HEK293 (cell line): ENCODE measurements at regions not wholly inside any gene's neighbourhood (a gene's known extent, or its start where the extent isn't known, plus 50 kb on each side); places are given as distances from the start of the nearest gene placed in this dataset.

Experiments used
- CTCF ChIP-seq: fragments of 450-650 bp; formaldehyde crosslinking; IDR thresholded peaks from 2 replicates; pipeline ENCODE4 v1.5.1; 2016; ENCODE audit warnings: missing biosample characterization, missing genetic modification characterization
- EGR2 ChIP-seq: fragments of 450-650 bp; formaldehyde crosslinking; IDR thresholded peaks from 2 replicates; pipeline ENCODE4 v1.5.1; 2016; ENCODE audit warnings: low read depth, missing biosample characterization, missing genetic modification characterization
- GLI4 ChIP-seq: fragments of 450-650 bp; formaldehyde crosslinking; IDR thresholded peaks from 2 replicates; pipeline ENCODE4 v1.5.1; 2016; ENCODE audit warnings: missing biosample characterization, missing genetic modification characterization
- ZBTB8A ChIP-seq: fragments of 450-650 bp; formaldehyde crosslinking; IDR thresholded peaks from 2 replicates; pipeline ENCODE4 v1.5.1; 2016; ENCODE audit warnings: missing biosample characterization, missing genetic modification characterization
- ZFP69B ChIP-seq: fragments of 450-650 bp; formaldehyde crosslinking; IDR thresholded peaks from 2 replicates; pipeline ENCODE4 v1.5.1; 2016; ENCODE audit warnings: missing biosample characterization, missing genetic modification characterization
- ZNF175 ChIP-seq: fragments of 450-650 bp; formaldehyde crosslinking; IDR thresholded peaks from 2 replicates; pipeline ENCODE4 v1.5.1; 2016; ENCODE audit warnings: missing biosample characterization, missing genetic modification characterization
- ZNF274 ChIP-seq, 2 experiments: fragments of 200-500 bp in 1 of 2; fragments of 450-650 bp in 1 of 2; sonication (Bioruptor generic) in 1 of 2; formaldehyde crosslinking in 1 of 2; IDR thresholded peaks; 2 replicates each; pipeline versions ENCODE4 v1.5.1 to v1.6.1; 2014 to 2016; ENCODE audit warnings: borderline replicate concordance in 1 of 2, inconsistent platforms in 1 of 2, low read length in 1 of 2, missing biosample characterization in 1 of 2, missing genetic modification characterization in 1 of 2
- ZNF792 ChIP-seq: fragments of 450-650 bp; formaldehyde crosslinking; IDR thresholded peaks from 2 replicates; pipeline ENCODE4 v1.5.1; 2016; ENCODE audit warnings: missing biosample characterization, missing genetic modification characterization
- TF ChIP-seq, protein P1 (sequence below): fragments of 450-650 bp; formaldehyde crosslinking; IDR thresholded peaks from 2 replicates; pipeline ENCODE4 v1.5.1; 2016; ENCODE audit warnings: missing biosample characterization, missing genetic modification characterization

DNA sequence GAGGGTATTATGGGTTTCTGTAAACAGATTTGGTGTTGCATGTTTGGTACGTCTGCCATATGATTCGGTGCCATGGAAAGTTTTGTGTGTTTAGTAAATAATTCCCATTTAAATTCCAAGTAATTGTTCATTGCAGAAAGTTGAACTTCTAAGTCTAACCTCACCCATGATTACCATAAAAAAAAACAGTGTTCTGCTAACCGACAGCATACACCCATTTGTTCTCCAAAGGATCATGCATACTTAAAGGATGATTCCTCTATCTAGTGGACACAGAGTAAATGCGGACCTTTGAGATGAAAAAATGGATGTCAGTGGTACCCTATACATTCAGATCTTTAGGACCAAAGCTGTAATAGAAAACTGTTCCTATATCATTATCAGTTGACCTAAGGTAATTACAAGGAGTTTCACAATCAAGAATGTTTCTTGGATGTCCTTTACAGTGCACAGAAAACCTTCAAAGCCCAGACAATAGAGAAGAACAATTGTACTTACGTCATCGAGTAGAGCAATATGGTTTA, 209.9 kb downstream of the CRPPA start:
- no peak for TF ChIP-seq ZNF792
- TF ChIP-seq CTCF, result no peak
- TF ChIP-seq EGR2 (tag by site-specific recombination), result no peak
- TF ChIP-seq ZNF175 (tag by site-specific recombination), result no peak
- TF ChIP-seq, protein P1, sequence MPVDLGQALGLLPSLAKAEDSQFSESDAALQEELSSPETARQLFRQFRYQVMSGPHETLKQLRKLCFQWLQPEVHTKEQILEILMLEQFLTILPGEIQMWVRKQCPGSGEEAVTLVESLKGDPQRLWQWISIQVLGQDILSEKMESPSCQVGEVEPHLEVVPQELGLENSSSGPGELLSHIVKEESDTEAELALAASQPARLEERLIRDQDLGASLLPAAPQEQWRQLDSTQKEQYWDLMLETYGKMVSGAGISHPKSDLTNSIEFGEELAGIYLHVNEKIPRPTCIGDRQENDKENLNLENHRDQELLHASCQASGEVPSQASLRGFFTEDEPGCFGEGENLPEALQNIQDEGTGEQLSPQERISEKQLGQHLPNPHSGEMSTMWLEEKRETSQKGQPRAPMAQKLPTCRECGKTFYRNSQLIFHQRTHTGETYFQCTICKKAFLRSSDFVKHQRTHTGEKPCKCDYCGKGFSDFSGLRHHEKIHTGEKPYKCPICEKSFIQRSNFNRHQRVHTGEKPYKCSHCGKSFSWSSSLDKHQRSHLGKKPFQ (tag by site-specific recombination), result no peak
- no peak for TF ChIP-seq GLI4 (tag by site-specific recombination)
- no peak for TF ChIP-seq ZBTB8A (tag by site-specific recombination)
- no peak for TF ChIP-seq ZFP69B (tag by site-specific recombination)
- TF ChIP-seq ZNF274 (IDR thresholded peaks at IDR 0.05; ENCODE audit: low read length), result no peak
- TF ChIP-seq ZNF274 (tag by site-specific recombination; IDR thresholded peaks at IDR 0.05; ENCODE audit: borderline replicate concordance), result no peak
